Nephron progenitor cell (in vitro differentiated cells): ENCODE measurements at regions not wholly inside any gene's neighbourhood (a gene's known extent, or its start where the extent isn't known, plus 50 kb on each side); places are given as distances from the start of the nearest gene placed in this dataset.

ENCODE experiments used
- DNase-seq: peaks from one replicate; pipeline ENCODE4 v3.0.0; 2021
- H3K27ac Mint-ChIP-seq: 2 replicates; pipeline ENCODE4 v1.8.0; 2021; ENCODE audit warnings: mild to moderate bottlenecking, moderate library complexity, mixed read lengths
- H3K27me3 Mint-ChIP-seq: 2 replicates; pipeline ENCODE4 v1.8.0; 2021; ENCODE audit warnings: mild to moderate bottlenecking, low read depth, mixed read lengths; ENCODE audit not compliant: poor library complexity
- H3K36me3 Mint-ChIP-seq: 2 replicates; pipeline ENCODE4 v1.8.0; 2021; ENCODE audit warnings: low read depth, mixed read lengths
- H3K4me1 Mint-ChIP-seq: 2 replicates; pipeline ENCODE4 v1.8.0; 2021; ENCODE audit warnings: mixed read lengths
- H3K4me3 Mint-ChIP-seq: 2 replicates; pipeline ENCODE4 v1.8.0; 2021; ENCODE audit warnings: mild to moderate bottlenecking, moderate library complexity, mixed read lengths
- H3K9me3 Mint-ChIP-seq: 2 replicates; pipeline ENCODE4 v1.8.0; 2021; ENCODE audit warnings: mild to moderate bottlenecking, moderate library complexity, mixed read lengths
- TF ChIP-seq, protein P1 (sequence below): fragments of 200-600 bp; sonication (generic); IDR thresholded peaks from 2 replicates; pipeline ENCODE4 v1.5.0; 2021; ENCODE audit warnings: antibody characterized with exemption

DNA sequence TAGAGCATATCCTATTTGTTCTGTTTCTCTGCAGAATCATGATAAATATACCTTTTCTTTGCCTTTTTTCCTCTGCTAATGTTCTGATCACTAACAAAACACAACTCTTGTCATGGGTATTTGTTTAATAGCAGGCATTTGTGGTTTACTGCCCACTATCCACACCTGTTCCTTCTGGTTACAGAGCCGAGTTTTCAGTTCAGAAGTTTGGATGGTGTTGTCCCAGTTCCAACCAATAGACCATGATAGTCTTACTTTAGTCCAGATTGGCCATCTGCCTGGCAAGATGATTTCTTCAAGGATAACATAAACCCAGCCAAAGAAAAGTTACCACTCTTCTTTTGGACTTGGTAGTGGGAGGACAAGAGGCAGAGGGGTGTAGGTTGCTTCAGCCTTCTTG, 211.2 kb downstream of the TFAP2A start:
- H3K4me1 Mint-ChIP-seq = no peaks in the 10 kb centered on the region
- H3K9me3 Mint-ChIP-seq = peaks cover 6% of the 10 kb centered on the region
- no peak for DNase-seq
- no peak overlapping the region for H3K4me3 Mint-ChIP-seq
- peaks cover 4% of the 10 kb centered on the region for H3K27me3 Mint-ChIP-seq
- H3K36me3 Mint-ChIP-seq = no peaks in the 10 kb centered on the region
- TF ChIP-seq, protein P1, sequence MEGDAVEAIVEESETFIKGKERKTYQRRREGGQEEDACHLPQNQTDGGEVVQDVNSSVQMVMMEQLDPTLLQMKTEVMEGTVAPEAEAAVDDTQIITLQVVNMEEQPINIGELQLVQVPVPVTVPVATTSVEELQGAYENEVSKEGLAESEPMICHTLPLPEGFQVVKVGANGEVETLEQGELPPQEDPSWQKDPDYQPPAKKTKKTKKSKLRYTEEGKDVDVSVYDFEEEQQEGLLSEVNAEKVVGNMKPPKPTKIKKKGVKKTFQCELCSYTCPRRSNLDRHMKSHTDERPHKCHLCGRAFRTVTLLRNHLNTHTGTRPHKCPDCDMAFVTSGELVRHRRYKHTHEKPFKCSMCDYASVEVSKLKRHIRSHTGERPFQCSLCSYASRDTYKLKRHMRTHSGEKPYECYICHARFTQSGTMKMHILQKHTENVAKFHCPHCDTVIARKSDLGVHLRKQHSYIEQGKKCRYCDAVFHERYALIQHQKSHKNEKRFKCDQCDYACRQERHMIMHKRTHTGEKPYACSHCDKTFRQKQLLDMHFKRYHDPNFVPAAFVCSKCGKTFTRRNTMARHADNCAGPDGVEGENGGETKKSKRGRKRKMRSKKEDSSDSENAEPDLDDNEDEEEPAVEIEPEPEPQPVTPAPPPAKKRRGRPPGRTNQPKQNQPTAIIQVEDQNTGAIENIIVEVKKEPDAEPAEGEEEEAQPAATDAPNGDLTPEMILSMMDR = no peak
- H3K27ac Mint-ChIP-seq = no peak overlapping the region

DNA sequence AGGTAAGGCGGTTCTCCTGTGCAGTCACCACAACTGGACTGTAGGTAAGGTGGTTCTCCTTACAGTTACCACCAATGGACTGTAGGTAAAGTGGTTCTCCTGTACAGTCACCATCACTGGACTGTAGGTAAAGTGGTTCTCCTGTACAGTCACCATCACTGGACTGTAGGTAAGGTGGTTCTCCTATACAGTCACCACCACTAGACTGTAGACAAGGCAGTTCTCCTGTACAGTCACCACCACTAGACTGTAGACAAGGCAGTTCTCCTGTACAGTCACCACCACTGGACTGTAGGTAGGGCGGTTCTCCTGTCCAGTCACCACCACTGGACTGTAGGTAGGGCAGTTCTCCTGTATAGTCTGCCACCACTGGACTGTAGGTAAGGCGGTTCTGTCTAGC, 212.3 kb downstream of the TFAP2A start:
- no peaks in the 10 kb centered on the region for H3K4me1 Mint-ChIP-seq
- no peak overlapping the region for H3K27ac Mint-ChIP-seq

GRCh38 chr6:10201606-10202510, 213.0 kb downstream of the TFAP2A start:
- Mint-ChIP-seq H3K4me1 (peaks cover 2% of the 10 kb centered on the region), H3K27me3 (no peaks in the 10 kb centered on the region), H3K36me3 (no peaks in the 10 kb centered on the region), H3K4me3 (no peak overlapping the region), H3K9me3 (peaks cover 6% of the 10 kb centered on the region), H3K27ac (no peak overlapping the region)
- TF ChIP-seq, protein P1 = no peak
- no peak for DNase-seq

More for the DNA sequence above, 212.3 kb downstream of the TFAP2A start:
- peaks cover 3% of the 10 kb centered on the region for H3K27me3 Mint-ChIP-seq
- no peaks in the 10 kb centered on the region for H3K36me3 Mint-ChIP-seq
- TF ChIP-seq, protein P1 = no peak
- H3K4me3 Mint-ChIP-seq = no peak overlapping the region
- H3K9me3 Mint-ChIP-seq = peaks cover 6% of the 10 kb centered on the region
- DNase-seq = no peak

DNA sequence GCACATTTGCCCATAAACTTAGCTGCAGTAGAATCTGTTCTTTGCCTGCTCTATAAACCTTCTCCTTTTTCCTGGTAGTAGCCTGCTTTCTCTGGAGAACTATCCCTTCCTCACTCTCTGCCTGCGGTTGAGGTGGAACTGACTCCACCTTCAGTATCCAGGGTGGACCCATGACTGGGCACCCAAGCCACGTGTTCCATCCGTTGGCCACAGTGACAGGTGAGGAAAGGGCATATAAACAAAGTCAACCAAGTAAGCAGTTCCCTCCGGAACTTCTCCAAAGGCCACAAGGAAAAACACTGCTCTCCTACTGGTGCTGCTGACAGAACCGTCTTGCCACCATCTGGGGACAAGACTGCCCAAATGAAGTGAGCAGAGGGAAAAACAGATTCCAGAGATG, 218.8 kb downstream of the TFAP2A start:
- Mint-ChIP-seq H3K4me1 (peaks cover 22% of the 10 kb centered on the region), H3K27me3 (peaks cover 3% of the 10 kb centered on the region), H3K9me3 (peaks cover 6% of the 10 kb centered on the region), H3K27ac (no peak overlapping the region), H3K4me3 (no peak overlapping the region), H3K36me3 (no peaks in the 10 kb centered on the region)
- TF ChIP-seq, protein P1 = no peak
- DNase-seq = no peak

- Mint-ChIP-seq H3K4me3 (no peak overlapping the region), H3K27me3 (peaks cover 3% of the 10 kb centered on the region), H3K9me3 (peaks cover 4% of the 10 kb centered on the region), H3K27ac (no peak overlapping the region), H3K36me3 (no peaks in the 10 kb centered on the region), H3K4me1 (peaks cover 27% of the 10 kb centered on the region)
- DNase-seq = no peak
- TF ChIP-seq, protein P1 = no peak
These were observed 219.8 kb downstream of the TFAP2A start for GRCh38 chr6:10194816-10195672.
